Effector memory CD8-positive, alpha-beta T cell (primary cell): ENCODE measurements at regions not wholly inside any gene's neighbourhood (a gene's known extent, or its start where the extent isn't known, plus 50 kb on each side); places are given as distances from the start of the nearest gene placed in this dataset.
"Not testable (repeated sequence)": the region's sequence is repeated elsewhere in the genome, so short reads cannot be mapped to it uniquely, and the experiment has no call there.

ENCODE experiments used
- ATAC-seq: fragments of 150-1000 bp; cut with Tn5 transposase; replicated peaks from 2 replicates; pipeline ENCODE4 v1.10.0; 2021; ENCODE audit warnings: mild to moderate bottlenecking, moderate library complexity
- DNase-seq, 3 experiments: peaks; one replicate each; pipeline ENCODE4 v3.0.0; 2021
- H3K27ac Mint-ChIP-seq, 2 donors: one replicate each; pipeline ENCODE4 v1.8.0; 2022; ENCODE audit warnings: mild to moderate bottlenecking in 2 of 2, mixed read lengths in 2 of 2, moderate library complexity in 2 of 2
- H3K27me3 Mint-ChIP-seq, 2 donors: one replicate each; pipeline ENCODE4 v1.8.0; 2022; ENCODE audit warnings: mixed read lengths in 2 of 2
- H3K36me3 Mint-ChIP-seq: one replicate; pipeline ENCODE4 v1.8.0; 2022; ENCODE audit warnings: mild to moderate bottlenecking, moderate library complexity, mixed read lengths; ENCODE audit not compliant: insufficient read depth
- H3K4me1 Mint-ChIP-seq, 2 donors: one replicate each; pipeline ENCODE4 v1.8.0; 2022; ENCODE audit warnings: low read depth in 2 of 2, mixed read lengths in 2 of 2
- H3K4me3 Mint-ChIP-seq, 2 donors: one replicate each; pipeline ENCODE4 v1.8.0; 2022; ENCODE audit warnings: mild to moderate bottlenecking in 2 of 2, mixed read lengths in 2 of 2, moderate library complexity in 2 of 2
- H3K9me3 Mint-ChIP-seq, 2 donors: one replicate each; pipeline ENCODE4 v1.8.0; 2022; ENCODE audit warnings: mixed read lengths in 2 of 2

DNA sequence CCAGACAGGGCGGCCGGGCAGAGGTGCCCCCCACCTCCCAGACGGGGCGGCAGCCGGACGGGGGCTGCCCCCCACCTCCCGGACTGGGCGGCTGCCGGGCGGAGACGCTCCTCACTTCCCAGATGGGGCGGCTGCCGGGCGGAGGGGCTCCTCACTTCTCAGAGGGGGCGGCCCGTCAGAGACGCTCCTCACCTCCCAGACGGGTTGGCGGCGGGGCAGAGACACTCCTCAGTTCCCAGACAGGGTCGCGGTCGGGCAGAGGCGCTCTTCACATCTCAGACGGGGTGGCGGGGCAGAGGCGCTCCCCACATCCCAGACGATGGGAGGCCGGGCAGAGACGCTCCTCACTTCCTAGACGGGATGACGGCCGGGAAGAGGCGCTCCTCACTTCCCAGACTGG, 68.5 kb upstream of the GPC4 start:
- not testable (repeated sequence) for H3K4me1 Mint-ChIP-seq, ATAC-seq, DNase-seq, H3K36me3 Mint-ChIP-seq, H3K4me3 Mint-ChIP-seq, H3K9me3 Mint-ChIP-seq, H3K27ac Mint-ChIP-seq
- peaks cover 0 to 13% of the 10 kb centered on the region in 2 donors for H3K27me3 Mint-ChIP-seq

DNA sequence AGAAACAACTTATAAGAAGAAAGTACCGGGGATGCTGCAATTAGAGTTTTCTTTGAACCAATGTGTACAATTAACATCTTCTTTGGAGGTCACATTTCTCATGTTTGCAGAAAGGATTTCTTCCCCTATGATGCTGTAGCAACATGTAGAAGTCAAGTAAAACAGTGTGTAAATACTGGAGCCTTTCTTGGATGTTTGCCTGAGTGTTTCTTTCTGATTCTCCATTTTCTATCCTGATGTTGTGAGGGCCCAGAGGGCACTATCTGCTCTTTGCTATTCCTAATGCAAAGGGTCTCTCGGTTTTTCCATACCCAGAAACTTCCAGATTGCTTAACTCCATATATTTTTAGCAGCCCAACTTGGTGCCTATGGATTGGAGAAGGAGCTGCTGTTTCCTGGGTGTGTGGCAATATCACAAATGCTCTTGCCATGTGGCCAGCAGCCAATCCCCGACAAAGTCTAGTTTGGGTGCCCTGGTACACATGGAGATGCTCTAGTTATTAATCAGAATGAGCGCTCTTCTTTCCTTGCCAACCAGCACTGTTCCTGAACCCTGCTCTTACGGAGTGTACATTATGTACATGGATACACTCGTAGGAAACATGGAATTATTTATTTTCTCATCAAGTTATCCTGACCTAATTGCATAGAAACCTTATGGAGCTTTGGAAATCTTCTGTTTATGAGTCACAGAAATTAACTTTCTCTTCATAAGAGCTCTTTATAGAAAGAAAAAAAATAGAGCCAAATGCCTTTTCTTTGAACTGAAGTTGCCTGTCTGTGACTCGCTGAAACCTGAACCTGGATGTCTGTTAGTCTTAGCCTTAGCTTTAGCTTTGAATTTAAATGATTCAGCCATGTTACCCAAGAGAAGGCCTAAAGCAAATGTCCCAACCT, 67.0 kb upstream of the GPC4 start:
- DNase-seq, result no peak

DNA sequence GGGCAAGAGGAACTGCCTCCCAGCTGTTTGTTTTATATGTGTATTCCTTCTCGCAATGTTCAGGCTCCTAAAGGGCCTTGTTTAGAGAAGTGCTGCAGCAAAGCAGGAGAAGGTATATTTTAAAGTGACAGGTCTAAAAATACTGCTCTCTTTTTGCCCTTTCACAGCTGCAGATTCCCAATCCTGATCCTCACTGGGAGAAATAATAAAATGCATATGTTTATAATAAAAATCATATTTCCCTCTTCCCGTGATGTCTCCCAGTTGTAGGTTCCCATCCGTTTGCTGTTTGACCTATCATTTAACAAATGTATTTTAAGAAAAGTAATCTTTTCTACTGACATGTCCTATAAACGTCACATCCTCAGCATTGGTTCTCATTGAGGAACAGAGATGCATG, 62.7 kb upstream of the GPC4 start:
- H3K4me3 Mint-ChIP-seq, result no peak overlapping the region
- peaks cover 0 to 7% of the 10 kb centered on the region in 2 donors for H3K9me3 Mint-ChIP-seq
- H3K27ac Mint-ChIP-seq, result no peak overlapping the region
- H3K36me3 Mint-ChIP-seq, result no peaks in the 10 kb centered on the region
- H3K27me3 Mint-ChIP-seq, result peaks cover 0 to 16% of the 10 kb centered on the region in 2 donors
- DNase-seq, result no peak
- no peak for ATAC-seq
- no peaks in the 10 kb centered on the region for H3K4me1 Mint-ChIP-seq

More for the DNA sequence above, 67.0 kb upstream of the GPC4 start:
- no peak overlapping the region for H3K27ac Mint-ChIP-seq
- no peak for ATAC-seq
- peaks cover 0 to 7% of the 10 kb centered on the region in 2 donors for H3K9me3 Mint-ChIP-seq
- peaks cover 0 to 16% of the 10 kb centered on the region in 2 donors for H3K27me3 Mint-ChIP-seq
- no peaks in the 10 kb centered on the region for H3K36me3 Mint-ChIP-seq
- H3K4me1 Mint-ChIP-seq, result no peaks in the 10 kb centered on the region
- H3K4me3 Mint-ChIP-seq, result no peak overlapping the region

DNA sequence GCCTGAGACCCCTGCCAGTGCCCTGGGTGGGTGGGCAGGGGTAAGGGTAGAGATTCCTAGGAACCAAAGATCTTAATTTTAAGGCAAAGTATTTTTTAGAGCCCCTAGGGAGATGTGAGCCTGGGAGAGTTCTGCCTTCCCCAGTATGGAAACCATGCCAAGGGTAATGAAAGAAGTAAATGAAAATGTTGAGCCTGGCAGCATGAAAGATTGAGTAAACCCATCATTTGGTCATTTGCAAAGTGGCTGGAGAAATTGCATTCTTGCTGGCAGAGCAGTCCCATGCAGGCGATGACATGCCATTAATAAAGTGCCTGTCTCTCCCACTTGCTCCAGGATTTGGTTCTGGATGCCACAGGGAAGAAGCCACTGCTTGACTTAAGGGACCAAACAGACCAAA, 60.7 kb upstream of the GPC4 start:
- ATAC-seq, result no peak
- no peak for DNase-seq
- H3K27ac Mint-ChIP-seq, result no peak overlapping the region
- H3K4me3 Mint-ChIP-seq, result no peak overlapping the region
- H3K36me3 Mint-ChIP-seq, result no peaks in the 10 kb centered on the region
- peaks cover 0 to 13% of the 10 kb centered on the region in 2 donors for H3K9me3 Mint-ChIP-seq
- peaks cover 0 to 16% of the 10 kb centered on the region in 2 donors for H3K27me3 Mint-ChIP-seq
- no peaks in the 10 kb centered on the region for H3K4me1 Mint-ChIP-seq

DNA sequence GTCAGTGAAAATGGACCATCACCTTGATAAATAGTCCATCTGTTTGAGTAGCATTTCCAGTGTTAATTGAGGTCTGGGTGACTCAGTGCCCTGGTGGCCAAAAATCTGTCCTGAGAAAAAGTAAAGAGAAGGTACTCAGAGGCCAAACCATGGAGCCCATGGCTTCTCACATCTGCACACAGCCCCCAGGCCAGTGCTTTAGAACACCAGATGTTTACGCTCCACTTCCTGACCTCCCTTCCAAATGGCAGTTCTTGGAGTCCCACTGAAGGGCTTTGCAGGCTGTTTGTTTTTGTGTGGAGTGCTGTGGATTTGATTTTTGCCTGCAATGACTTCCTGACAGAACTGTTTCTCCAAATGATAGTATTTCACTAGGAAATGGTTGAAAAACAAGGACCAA, 60.2 kb upstream of the GPC4 start:
- no peak overlapping the region for H3K4me3 Mint-ChIP-seq
- peaks cover 0 to 12% of the 10 kb centered on the region in 2 donors for H3K27me3 Mint-ChIP-seq
- H3K9me3 Mint-ChIP-seq, result peaks cover 0 to 13% of the 10 kb centered on the region in 2 donors
- H3K27ac Mint-ChIP-seq, result no peak overlapping the region
- H3K4me1 Mint-ChIP-seq, result no peaks in the 10 kb centered on the region
- H3K36me3 Mint-ChIP-seq, result no peaks in the 10 kb centered on the region
- DNase-seq (no peak), ATAC-seq (no peak)

DNA sequence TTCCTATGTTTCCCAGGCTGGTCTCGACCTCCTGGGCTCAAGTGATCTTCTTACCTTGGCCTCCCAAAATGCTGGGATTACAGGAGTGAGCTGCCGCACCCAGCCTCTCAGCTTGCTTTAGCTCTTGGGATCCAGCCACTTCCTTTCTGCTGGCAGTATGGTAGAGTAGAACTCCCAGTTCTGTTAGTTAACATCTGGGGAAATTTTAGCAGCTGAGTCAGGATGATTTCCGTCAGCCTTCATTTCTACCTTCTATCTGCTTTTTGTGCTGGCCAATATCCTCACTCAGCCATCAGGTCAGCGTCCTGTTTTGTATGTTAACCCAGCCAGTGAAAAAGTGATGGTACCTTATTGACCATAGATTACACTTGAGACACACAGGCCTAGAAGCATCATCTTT, 59.3 kb upstream of the GPC4 start:
- no peaks in the 10 kb centered on the region for H3K4me1 Mint-ChIP-seq
- peaks cover 0 to 7% of the 10 kb centered on the region in 2 donors for H3K27me3 Mint-ChIP-seq
- no peak overlapping the region for H3K4me3 Mint-ChIP-seq
- ATAC-seq, result no peak
- no peaks in the 10 kb centered on the region for H3K36me3 Mint-ChIP-seq
- no peak overlapping the region for H3K27ac Mint-ChIP-seq
- H3K9me3 Mint-ChIP-seq, result peaks cover 0 to 13% of the 10 kb centered on the region in 2 donors
- DNase-seq, result no peak

DNA sequence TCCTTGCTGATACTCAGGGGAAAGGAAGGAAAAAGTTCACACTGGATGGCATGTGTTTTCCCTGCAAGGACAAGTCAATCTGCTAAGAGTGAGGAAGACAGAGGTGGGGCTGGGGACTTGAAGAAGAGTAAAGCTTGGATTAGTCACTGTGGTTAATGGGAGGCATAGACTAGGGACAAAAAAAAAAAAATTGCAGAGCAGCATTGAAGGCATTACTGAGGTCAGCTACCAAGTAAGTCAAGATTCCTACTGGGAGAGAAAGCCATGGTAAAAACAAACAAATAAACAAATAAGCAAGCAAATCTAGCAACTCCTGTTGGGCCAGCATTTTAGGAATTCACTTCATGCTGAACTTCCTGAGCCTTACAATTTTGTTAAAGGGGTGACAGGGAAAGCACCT, 58.2 kb upstream of the GPC4 start:
- Mint-ChIP-seq H3K36me3 (no peaks in the 10 kb centered on the region), H3K27me3 (peaks cover 0 to 6% of the 10 kb centered on the region in 2 donors), H3K4me1 (no peaks in the 10 kb centered on the region), H3K4me3 (no peak overlapping the region), H3K27ac (peak overlapping the region in 1 of 2 donors; percentile 41), H3K9me3 (peaks cover 0 to 6% of the 10 kb centered on the region in 2 donors)
- DNase-seq, result no peak
- no peak for ATAC-seq

DNA sequence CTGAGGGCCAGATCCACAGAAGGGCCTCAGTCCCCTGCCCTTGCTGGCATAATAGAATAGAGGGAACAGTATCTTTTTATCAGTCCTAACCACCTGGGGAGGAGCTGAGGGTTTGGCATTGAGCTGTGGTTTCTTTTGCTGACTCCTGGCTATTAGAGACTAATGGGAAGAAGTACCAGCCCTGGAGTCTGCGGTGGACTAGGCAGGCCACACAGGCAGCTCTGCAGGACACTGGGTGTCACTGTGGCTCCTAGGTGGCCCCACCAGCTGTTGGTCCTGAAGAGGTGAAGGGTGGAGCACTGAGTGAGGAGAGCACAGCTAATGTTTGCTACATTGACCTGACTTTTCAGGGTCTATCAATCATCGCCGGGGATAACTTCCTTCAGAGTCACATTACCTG, 52.8 kb upstream of the GPC4 start:
- H3K27me3 Mint-ChIP-seq, result peaks cover 0 to 6% of the 10 kb centered on the region in 2 donors

DNA sequence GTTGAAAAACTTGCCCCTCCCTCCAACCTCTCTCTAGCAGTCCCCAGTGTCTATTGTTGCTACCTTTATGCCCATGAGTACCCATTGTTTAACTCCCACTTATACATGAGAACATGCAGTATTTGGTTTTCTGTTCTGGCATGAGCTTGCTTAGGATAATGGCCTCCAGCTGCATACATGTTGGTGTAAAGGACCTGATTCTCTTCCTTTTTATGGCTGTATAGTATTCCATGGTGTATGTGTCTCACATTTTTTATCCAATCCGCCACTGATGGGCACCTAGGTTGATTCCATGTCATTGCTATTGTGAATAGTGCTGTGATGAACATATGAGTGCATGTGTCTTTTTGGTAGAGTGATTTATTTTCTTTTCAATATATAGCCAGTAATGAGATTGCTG, 50.0 kb upstream of the GPC4 start:
- no peak for ATAC-seq
- Mint-ChIP-seq H3K36me3 (no peaks in the 10 kb centered on the region), H3K4me1 (no peaks in the 10 kb centered on the region), H3K9me3 (no peaks in the 10 kb centered on the region), H3K4me3 (no peak overlapping the region), H3K27ac (no peak overlapping the region), H3K27me3 (peaks cover 0 to 6% of the 10 kb centered on the region in 2 donors)
- no peak for DNase-seq

More for the DNA sequence above, 52.8 kb upstream of the GPC4 start:
- no peaks in the 10 kb centered on the region for H3K36me3 Mint-ChIP-seq
- peaks cover 0 to 6% of the 10 kb centered on the region in 2 donors for H3K9me3 Mint-ChIP-seq
- no peak overlapping the region for H3K27ac Mint-ChIP-seq
- ATAC-seq (no peak), DNase-seq (no peak)
- no peaks in the 10 kb centered on the region for H3K4me1 Mint-ChIP-seq
- H3K4me3 Mint-ChIP-seq, result no peak overlapping the region
